ENCODE measurements at regions not wholly inside any gene's neighbourhood (a gene's known extent, or its start where the extent isn't known, plus 50 kb on each side); places are given as distances from the start of the nearest gene placed in this dataset.
"Not testable (repeated sequence)": the region's sequence is repeated elsewhere in the genome, so short reads cannot be mapped to it uniquely, and the experiment has no call there.

DNA sequence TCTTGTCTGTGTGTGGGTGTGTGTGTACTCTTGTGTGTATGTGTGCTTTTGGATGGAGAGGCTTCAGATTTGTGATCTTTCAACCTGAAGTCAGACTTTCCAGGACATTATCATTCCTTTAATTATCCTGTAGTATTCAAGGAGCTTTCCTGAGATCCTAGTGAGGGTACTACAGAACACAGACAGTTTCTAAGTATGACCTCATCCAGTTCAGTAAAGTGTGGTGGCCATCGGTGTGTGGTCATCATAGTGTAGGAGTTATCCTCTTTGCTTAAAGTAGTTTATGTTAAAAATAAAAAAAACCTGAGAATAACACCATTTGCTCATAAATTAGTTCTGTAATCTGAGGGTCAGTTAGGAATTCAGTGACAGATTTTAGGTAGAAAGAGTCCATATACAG is 478.0 kb upstream of the ACTBL2 start:
- DNase-seq (ENCODE audit: low read depth in 2 of 2) = no peak

DNA sequence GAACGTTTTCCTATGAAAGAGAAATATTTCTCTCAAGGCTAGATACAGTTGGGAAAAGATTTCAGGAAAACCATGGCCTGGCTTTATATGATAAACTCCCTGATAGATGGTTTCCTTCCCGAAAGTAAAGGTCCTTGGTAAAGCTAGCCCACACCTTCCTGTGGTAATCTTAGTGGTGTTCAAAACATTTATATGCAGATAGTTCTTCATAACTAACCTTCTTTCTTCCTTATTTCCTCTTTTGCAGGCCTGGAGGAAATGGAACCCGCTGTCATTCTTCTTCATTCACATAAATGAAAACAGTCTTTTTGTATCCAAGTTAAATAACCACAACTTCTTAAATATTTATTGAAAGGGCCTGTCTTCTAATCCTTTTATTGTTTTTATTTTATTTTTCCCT is 474.0 kb upstream of the ACTBL2 start:
- DNase-seq (ENCODE audit: low read depth in 2 of 2) = peak in 1 of 2 donors; percentile 63

GRCh38 chr5:57955511-57955910 is 472.9 kb upstream of the ACTBL2 start:
- peak in 1 of 2 donors; percentile 21 for DNase-seq (ENCODE audit: low read depth in 2 of 2)

DNA sequence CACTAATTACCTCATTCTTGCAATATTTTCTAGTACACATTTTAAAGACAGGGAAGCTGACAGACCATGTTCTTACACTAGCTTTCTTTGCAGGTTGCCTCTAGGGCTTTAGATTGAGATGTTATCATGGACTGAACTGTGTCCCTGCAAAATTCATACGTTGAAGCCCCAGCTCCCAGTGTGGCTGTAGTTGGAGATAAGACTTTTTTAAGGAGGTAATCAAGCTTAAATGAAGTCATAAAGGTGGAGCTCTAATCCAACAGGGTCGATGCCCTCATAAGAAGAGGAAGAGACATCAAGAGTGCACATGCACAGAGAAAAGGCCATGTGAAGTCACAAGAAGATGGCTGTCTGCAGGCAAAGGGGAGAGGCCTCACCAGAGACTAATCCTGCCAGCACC is 471.2 kb upstream of the ACTBL2 start:
- DNase-seq (ENCODE audit: low read depth in 2 of 2) = no peak

GRCh38 chr5:57950616-57951228 is 468.1 kb upstream of the ACTBL2 start:
- DNase-seq (ENCODE audit: low read depth in 2 of 2) = no peak

DNA sequence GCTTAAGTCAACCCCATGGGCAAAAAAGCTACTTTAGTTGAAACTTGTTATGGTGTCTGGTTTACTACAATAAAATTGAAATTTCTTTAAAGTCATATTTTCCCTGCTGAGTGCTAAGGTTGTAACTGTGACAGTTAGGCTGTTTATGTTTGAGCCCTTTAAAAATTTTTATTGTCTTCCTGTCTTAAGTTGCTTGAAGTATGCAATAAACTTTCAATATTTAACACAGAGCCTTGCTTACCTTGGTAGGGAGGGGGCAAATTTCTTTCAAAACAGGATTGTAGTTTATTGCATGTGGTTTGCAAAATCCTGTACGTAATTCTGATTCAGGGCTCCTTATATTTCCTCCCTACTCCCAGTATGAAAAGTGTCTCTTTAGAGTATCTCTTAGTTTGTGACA is 465.5 kb upstream of the ACTBL2 start:
- no peak for DNase-seq (ENCODE audit: low read depth in 2 of 2)

- DNase-seq (ENCODE audit: low read depth in 2 of 2) = no peak
Observed at GRCh38 chr5:57947181-57947580, 464.6 kb upstream of the ACTBL2 start.

DNA sequence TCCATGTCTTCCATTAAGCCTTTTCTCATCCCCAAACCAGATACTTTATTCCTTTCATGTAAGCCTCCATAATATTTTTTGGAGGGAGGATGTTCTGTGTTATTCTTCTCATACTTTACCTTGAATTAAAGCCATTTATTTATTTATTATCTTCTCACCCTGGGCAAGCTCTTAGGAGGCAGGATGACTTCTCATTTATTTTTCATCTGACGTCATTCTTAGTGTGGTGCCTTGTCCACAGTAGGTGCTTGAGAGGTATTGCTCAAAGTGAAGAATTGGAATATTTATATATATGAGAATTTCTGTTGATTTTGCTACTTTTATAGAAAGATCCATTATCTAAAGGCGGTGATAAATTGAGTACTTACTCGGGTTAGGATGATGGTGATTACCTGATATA is 458.3 kb upstream of the ACTBL2 start:
- DNase-seq (ENCODE audit: low read depth in 2 of 2) = no peak

- no peak for DNase-seq (ENCODE audit: low read depth in 2 of 2)
Observed at GRCh38 chr5:57940236-57940635, 457.6 kb upstream of the ACTBL2 start.

DNA sequence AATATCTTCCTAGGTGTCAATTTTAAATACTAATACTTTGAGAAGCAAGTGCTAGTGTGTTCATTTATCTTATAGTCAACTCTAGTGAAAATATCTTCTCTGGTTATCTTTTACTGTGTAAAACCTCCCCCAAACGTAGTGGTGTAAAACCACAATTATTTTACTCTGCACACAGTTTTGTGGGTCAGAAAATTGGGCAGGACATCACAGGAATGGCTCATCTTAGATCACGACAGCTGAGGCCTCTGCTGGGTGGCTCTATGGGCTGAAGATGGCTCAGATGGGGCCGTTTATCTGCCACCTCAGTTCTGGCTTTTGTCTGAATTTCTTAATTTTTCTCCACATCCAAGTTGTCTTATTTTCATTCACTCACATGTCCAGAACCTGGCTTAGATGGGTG is 457.2 kb upstream of the ACTBL2 start:
- DNase-seq (ENCODE audit: low read depth in 2 of 2) = no peak

- no peak for DNase-seq (ENCODE audit: low read depth in 2 of 2)
Observed at GRCh38 chr5:57939335-57939734, 456.7 kb upstream of the ACTBL2 start.

DNA sequence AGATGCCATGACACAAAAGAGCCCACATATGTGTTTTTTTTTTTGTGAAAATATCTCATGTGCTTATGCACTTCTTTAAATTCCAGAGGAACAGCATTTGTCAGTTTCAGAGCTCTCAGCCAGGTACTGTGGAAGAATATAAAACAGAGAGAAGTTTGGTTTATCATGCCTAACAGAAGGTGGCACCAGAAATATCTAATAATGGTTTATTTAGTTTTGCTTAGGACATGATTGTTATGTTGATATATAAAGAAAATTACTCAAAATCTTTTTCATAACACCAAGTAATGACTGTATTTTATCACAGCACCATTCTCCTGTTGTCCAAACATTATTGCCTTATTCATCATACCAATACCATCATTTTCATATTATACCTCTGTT is 455.6 kb upstream of the ACTBL2 start:
- no peak for DNase-seq (ENCODE audit: low read depth in 2 of 2)

GRCh38 chr5:57937501-57938173 is 455.0 kb upstream of the ACTBL2 start:
- DNase-seq (ENCODE audit: low read depth in 2 of 2) = no peak

- no peak for DNase-seq (ENCODE audit: low read depth in 2 of 2)
Observed at GRCh38 chr5:57937025-57937424, 454.4 kb upstream of the ACTBL2 start.

- DNase-seq (ENCODE audit: low read depth in 2 of 2) = peak in 1 of 2 donors; percentile 3
Observed at GRCh38 chr5:57932761-57933160, 450.1 kb upstream of the ACTBL2 start.

DNA sequence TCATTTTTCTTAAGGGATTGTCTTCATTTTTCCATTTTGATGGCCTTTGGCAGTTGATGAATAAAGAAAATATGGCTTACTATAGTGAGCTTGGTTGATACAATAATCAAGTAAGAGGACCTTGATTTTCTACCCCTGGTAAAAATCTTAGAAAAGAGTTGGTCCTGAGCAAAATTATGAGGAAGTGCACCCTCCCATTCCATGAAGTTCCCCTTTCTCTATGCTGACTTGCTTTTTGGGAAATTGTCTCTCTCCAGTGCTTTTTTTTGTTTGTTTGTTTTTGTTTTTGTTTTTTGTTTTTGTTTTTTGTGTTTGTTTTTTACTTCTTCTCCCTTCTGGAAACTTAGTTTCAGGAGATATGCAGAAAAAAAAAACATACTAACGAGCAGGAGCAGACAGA is 449.2 kb upstream of the ACTBL2 start:
- DNase-seq (ENCODE audit: low read depth in 2 of 2) = no peak

DNA sequence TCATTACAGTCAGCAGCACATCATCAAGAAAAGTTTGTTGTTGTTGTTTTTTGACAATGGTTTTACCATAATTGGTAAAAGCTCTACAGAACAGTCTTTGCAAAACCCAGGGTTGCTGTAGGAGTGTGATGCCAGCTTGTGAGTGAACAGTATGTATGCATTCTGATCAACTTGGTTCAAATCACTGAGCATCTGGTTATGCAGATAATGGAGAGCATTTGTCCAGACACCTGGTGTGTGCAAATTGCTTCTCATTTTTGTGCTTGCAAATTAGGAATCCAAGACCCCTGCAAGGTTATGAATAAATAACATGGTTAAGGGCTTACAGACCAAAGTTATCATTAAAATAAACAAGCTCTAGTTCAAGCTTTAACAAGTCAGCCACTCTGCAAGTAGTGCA is 448.7 kb upstream of the ACTBL2 start:
- no peak for DNase-seq (ENCODE audit: low read depth in 2 of 2)

DNA sequence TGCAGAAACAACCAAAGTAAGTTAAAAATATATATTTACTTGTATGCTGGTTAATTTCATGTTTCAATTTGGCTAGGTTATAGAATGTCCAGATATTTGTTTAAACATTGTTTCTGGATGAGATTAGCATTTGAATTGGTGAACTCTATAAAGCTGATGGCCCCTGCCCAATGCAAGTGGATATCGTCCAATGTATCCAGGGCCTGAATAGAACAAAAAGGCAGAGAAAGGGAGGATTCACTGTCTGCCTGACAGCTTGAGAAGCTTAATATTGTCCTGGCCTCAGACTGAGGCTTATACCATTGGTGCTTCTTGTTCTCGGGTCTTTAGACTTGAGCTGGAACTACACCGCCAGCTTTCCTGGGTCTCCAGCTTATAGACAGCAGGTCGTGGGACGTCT is 446.7 kb upstream of the ACTBL2 start:
- DNase-seq (ENCODE audit: low read depth in 2 of 2) = no peak

GRCh38 chr5:57923094-57923493 is 440.5 kb upstream of the ACTBL2 start:
- DNase-seq (ENCODE audit: low read depth in 2 of 2) = not testable (repeated sequence)

- DNase-seq (ENCODE audit: low read depth in 2 of 2) = no peak
Observed at GRCh38 chr5:57917004-57917403, 434.4 kb upstream of the ACTBL2 start.

DNA sequence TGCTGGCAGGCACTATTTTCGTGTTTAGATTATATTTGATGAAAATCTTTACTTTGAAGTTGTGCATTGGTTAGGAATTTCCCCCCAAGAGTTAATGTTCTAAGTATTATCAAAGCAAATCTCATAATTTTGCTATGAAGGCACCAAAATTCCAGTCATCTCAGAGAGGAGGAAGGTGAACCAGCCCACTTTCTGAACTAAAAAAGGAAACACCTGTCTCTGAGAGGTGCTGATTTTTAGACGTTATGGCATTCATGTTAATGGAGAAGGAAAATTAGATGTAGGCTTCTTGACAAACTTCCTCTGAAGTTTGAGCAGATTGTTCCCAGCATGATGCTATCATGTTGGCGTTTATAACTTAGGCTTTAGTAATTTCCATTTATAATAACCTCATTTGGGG is 432.9 kb upstream of the ACTBL2 start:
- DNase-seq (ENCODE audit: low read depth in 2 of 2) = no peak

GRCh38 chr5:57911438-57911837 is 428.8 kb upstream of the ACTBL2 start:
- DNase-seq (ENCODE audit: low read depth in 2 of 2) = peak in 1 of 2 donors; percentile 40

GRCh38 chr5:57906671-57907070 is 424.1 kb upstream of the ACTBL2 start:
- no peak for DNase-seq (ENCODE audit: low read depth in 2 of 2)

GRCh38 chr5:57903458-57903857 is 420.8 kb upstream of the ACTBL2 start:
- no peak for DNase-seq (ENCODE audit: low read depth in 2 of 2)
